Retina (tissue), 1 donor: ENCODE measurements at regions not wholly inside any gene's neighbourhood (a gene's known extent, or its start where the extent isn't known, plus 50 kb on each side); places are given as distances from the start of the nearest gene placed in this dataset.

ENCODE experiments used
- DNase-seq: peaks from one replicate; pipeline ENCODE4 v3.0.0-alpha.2; 2016

DNA sequence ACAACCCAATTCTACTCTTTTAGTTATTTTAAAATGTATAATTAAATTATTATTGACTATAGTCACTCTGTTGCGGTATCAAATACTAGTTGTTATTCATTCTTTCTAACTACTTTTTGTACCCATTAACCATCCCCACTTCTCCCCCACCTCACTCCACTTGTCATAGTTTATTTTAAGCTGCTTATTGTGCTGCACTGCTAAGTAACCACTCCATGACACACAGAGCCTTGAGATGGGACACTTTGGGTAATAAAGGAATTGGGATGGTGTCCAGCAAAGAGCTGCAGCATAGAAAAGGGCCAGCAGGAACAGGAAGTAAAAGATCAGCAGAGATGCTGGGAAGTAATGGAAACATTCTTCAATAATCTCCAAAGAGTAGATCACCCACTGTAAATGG lies 123.0 kb downstream of the RPS29 start:
- no peak for DNase-seq

GRCh38 chr14:49461529-49462401 lies 124.4 kb downstream of the RPS29 start:
- DNase-seq: no peak

GRCh38 chr14:49460662-49461061 lies 125.5 kb downstream of the RPS29 start:
- DNase-seq: no peak

GRCh38 chr14:49456589-49456988 lies 129.6 kb downstream of the RPS29 start:
- DNase-seq: no peak

DNA sequence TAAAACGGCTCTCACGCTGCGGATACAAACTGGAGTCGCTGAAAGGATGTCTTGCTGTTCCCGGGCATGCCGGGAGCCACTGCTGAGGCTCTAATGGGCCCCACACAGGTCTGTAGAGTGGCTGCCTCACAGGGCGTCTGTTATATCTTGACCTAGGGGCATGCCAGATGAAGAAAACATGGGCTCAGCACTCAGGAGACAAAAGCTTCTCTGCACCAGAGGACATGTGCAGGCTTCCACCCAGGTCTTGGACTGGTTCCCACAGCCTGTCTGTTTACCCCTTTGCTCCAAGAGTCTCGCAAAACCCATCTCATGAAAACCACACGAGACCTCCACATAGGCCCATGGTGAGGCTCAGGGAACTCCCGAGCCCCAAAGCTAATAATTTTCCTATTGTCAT lies 134.2 kb downstream of the RPS29 start:
- no peak for DNase-seq

- DNase-seq: no peak
Observed at GRCh38 chr14:49449749-49450148, 136.4 kb downstream of the RPS29 start.

- DNase-seq: no peak
Observed at GRCh38 chr14:49447540-49448107, 138.6 kb downstream of the RPS29 start.

DNA sequence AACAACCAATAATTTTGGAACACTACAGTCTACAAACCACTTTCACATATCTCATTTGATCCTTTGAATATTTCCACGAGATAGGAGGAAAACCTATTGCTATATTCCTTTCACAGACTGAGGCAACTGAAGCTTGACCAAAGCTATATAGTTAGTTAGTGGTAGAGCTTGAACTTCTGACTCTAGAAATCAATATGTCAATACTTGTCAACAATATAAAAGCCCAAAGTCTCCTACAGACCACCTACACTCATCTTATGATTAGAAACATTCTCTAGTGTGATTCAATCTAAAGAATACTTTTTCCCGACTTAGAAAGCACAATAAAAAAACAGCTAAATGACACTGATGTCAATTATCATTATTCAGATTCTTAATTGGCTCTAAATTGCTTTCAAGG lies 139.4 kb downstream of the RPS29 start:
- no peak for DNase-seq

DNA sequence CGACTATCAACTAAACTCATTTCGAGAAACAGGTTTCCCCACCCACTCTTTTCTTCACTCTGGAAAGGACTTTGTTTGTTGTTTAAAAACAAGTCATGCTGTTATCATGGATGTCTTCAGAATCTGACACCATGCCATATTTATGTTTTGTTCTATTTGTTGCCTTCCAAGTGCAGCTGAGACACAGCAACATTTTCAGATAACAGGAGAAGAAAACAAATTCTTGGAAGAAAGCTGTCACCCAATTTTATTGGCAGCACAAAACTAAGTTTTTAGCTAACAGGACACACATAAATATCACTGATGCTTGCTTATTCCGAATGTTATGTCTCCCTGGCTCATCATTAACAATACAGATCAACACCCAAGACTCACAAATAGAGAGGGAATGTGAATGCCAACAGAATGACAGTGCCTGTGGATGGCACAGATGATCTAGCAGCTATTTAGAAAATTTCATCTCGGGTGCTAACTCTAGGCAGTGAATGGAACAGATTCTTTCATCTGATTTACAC lies 147.9 kb downstream of the RPS29 start:
- no peak for DNase-seq

DNA sequence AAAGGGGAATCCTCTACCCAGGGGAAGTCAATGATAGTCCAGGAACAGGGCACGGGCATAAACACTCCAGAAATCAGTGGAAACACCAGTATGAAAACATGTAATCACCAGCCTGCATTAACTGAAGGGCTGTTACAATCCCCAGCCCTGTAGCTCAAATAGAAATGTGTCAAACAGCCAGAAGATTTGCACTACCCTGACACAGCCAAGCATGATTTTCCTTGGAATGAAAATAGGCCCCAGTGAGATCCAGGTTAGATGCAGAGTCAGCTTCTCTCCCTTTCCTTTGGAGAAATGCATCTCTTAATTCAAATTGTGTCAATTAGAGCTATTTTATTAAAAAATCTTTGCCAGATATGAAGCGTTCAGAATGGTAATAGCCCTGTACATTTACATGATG lies 158.1 kb downstream of the RPS29 start:
- DNase-seq: no peak

GRCh38 chr14:49427117-49427516 lies 159.1 kb downstream of the RPS29 start:
- DNase-seq: no peak

- DNase-seq: no peak
Observed at GRCh38 chr14:49425921-49426320, 160.3 kb downstream of the RPS29 start.

DNA sequence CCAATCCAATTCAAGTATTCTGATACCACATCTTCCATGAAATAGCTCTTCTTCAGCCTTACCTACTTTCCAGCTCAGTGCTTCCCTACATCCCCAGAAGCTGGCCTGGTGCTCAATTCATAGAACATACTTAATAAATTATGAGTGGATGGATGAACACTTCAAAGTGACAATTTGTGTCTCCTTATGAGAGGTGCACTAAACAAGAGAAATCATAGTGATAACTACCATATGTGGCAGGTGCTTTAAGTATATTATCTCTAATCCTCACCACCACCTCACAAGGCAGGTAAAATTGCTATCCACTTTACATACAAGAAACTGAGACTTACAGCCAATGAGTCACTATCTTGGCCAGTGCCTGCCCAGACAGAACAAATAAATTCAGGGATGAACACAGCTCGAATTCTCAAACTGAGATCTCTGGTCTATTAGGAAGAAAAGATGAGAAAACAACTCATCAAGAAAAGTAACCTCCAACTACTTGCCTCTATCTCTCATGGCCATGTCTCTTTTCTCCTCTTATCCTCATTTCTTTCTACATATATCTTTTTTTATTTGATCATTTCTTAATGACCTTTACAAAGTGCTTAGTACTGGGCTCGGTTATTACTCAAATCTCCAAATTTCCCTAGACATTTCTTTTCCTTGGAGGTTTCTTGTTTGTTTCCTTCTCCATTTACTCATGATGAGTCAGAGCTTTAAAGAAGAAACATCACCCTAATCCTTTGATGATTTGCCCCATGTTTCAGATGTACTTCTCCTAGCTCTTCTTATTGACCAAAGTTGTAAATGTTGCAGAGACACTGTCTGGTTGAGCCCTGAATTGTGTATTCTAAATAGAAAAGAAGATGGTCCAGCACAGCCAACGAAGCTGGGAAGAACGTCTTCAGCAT lies 161.5 kb downstream of the RPS29 start:
- DNase-seq: no peak

- no peak for DNase-seq
Observed at GRCh38 chr14:49420201-49420600, 166.0 kb downstream of the RPS29 start.

DNA sequence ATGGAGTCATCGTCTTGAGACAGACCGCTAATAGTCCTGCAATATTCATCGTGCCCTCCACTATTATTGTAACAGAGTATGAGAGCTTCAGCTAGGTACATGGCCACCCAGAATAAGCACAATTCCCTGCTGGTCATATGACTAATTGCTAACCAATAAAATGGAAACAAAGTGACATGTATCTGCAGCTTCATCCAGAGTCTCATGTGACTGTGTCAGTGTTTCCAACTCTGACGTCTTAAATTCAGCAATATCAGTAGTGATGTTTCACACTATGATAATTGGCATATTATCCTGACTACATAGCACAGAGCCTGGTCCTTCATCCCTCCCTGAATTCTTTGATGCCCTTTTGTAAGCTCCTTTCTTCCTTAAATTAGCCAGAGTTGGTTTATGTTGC lies 167.4 kb downstream of the RPS29 start:
- no peak for DNase-seq

- no peak for DNase-seq
Observed at GRCh38 chr14:49417790-49418189, 168.4 kb downstream of the RPS29 start.

DNA sequence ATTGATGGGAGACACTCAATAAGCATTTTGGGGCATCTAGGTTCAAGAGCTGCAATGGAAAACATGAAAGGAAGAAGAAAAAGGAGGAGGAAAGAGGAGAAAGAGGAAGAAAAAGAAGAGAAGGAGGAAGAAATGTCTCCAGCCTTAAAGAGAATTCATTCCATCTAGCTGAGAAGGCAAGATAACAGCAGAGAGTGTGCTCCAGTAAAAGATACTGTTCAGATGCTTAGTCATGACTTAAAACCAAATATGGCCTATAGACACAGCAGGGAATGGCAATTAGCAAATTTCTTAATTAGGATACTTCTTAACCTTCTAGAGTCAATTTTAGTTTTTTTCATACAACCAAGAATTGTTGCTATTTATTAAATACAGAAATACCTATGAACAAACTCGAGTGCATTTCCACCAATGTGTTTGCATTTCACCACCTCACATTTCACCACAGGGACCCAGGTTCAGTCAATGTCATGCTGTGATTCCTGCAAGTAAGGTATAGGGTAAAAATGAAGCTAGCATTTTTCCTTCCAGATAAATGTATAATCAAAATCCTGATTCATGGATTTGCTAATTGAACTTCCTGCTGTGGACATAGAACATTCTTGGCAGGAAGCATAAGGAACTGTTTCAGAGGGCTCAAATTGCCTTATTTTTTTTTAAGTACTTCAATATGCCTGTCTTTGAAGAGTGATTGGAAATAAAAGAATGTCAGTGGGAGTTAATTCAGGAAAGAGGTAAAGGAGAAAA lies 177.8 kb downstream of the RPS29 start:
- DNase-seq: no peak

DNA sequence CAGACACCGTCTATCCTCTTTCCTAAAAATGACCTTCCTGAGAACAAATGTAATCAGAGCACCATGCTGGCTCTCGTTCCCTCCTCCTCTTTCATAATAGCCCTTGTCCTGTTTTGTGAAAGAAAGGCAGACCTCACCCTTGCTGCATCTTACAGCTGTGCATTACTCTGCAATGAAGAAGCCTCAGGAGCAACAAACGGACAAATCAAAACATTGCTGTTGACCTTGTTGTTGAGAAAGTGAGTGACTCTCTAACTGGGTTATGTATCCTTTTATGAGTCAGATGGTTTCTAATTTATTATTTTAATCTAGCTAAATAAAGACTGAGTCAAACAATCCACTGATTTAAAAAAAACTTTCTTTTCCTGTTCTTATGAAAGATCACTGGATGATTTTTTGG lies 180.9 kb downstream of the RPS29 start:
- DNase-seq: no peak

DNA sequence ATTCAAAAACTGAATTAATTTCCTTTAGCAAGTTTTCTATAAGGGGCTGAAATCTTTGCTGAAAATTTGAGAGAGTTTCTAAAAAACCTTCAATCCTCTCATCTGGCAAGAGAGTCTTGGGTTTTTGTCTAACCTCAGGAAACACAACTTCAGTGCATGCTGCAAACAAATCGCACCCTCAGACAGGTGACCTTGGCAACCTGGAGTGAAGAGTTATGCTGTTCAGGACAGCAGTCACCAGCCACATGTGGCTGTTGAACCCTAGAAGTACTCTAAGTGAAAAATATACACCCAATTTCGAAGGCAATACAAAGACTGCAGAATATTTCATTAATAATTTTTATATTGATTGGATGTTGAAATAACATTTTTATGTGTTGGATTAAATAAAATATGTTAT lies 184.8 kb downstream of the RPS29 start:
- no peak for DNase-seq

- no peak for DNase-seq
Observed at GRCh38 chr14:49396801-49397200, 189.4 kb downstream of the RPS29 start.

DNA sequence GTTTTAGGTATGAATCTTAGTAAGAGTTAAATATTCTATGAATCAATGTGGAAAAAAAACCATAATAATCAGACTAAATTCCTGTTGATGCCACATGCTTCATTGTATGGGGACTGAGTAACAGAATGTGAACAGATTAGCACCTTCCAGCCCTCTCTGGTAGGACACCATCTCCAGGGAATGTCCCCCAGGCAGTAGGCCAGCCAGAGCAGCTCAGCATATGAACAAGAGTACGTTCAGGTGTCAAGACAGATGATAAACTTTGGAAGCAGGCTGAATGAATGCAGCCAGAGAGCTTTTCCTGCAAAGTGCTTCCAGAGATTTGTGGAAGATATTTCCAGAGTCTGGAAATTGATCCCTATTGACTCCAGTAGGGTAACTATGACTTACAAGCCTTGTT lies 204.4 kb downstream of the RPS29 start:
- no peak for DNase-seq

GRCh38 chr14:49367696-49368095 lies 218.5 kb downstream of the RPS29 start:
- DNase-seq: no peak

DNA sequence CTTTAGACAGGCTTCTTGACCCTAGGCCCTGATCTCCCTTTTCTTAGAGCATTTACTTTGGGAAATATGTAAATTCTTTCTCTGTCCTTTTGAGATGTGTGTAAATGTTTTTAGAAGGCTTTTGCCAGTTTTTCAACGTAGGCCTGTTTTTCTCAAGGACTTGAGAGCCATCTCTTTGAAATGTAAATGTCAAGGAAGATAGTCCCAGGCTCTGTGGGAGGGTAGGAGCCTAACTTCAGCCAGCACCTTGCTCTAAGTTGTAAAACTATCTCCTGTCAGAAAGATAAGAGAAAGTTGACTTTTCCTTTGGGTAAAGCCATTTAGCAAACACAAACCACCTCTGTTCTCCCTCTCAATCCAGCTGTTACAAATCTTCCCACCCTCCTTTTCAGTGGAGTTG lies 219.8 kb downstream of the RPS29 start:
- no peak for DNase-seq
